SK-N-SH (cell line): ENCODE measurements at regions not wholly inside any gene's neighbourhood (a gene's known extent, or its start where the extent isn't known, plus 50 kb on each side); places are given as distances from the start of the nearest gene placed in this dataset.

Experiments used
- CTCF ChIA-PET: fragments of 300-600, 350-600 bp; formaldehyde crosslinking; extraction: SDS; loops from one replicate; lab custom pipeline; 2021; lab: Yijun Ruan, JAX
- POLR2A ChIA-PET: fragments of 350-600 bp; sonication (Branson Sonifier 250); formaldehyde crosslinking; extraction: SDS; loops from one replicate; lab custom pipeline; 2020; ENCODE audit warnings: antibody characterized with exemption, inconsistent platforms; lab: Yijun Ruan, JAX
- DNase-seq: peaks from one replicate; pipeline ENCODE4 v3.0.0; 2012
- H2AFZ ChIP-seq: fragments of 200-600 bp; sonication (generic); 2 replicates; pipeline ENCODE4 v1.8.1; 2016; ENCODE audit warnings: antibody characterized with exemption, mild to moderate bottlenecking, low read depth
- H3F3A ChIP-seq: fragments of 200-600 bp; sonication (generic); replicated peaks from 2 replicates; pipeline ENCODE3; 2016; ENCODE audit warnings: antibody characterized with exemption, mild to moderate bottlenecking; ENCODE audit not compliant: insufficient read depth
- H3K27ac ChIP-seq, 2 experiments: fragments of 200-500 bp in 1 of 2; fragments of 200-600 bp in 1 of 2; sonication (Bioruptor generic) in 1 of 2; sonication (generic), shearing (Covaris generic) in 1 of 2; 2 replicates each; pipeline versions ENCODE4 v1.5.1 to v1.6.1; 2014 to 2016; ENCODE audit warnings: low read depth in 2 of 2, inconsistent platforms in 1 of 2, low read length in 1 of 2, mild to moderate bottlenecking in 1 of 2, mixed read lengths in 1 of 2
- H3K27me3 ChIP-seq: fragments of 200-600 bp; sonication (generic), shearing (Covaris generic); 2 replicates; pipeline ENCODE4 v1.6.1; 2016; ENCODE audit warnings: mixed run types; ENCODE audit not compliant: insufficient read depth
- H3K36me3 ChIP-seq, 2 experiments: fragments of 200-500 bp in 1 of 2; fragments of 200-600 bp in 1 of 2; sonication (Bioruptor generic) in 1 of 2; sonication (generic) in 1 of 2; replicated peaks in 1 of 2; 2 replicates each; pipeline versions ENCODE3 to v1.5.1; 2014 to 2016; ENCODE audit warnings: low read length in 1 of 2, mild to moderate bottlenecking in 1 of 2; ENCODE audit not compliant: insufficient read depth in 2 of 2, control insufficient read depth in 1 of 2
- H3K4me1 ChIP-seq, 2 experiments: fragments of 200-500 bp in 1 of 2; fragments of 200-600 bp in 1 of 2; sonication (Bioruptor generic) in 1 of 2; sonication (generic), shearing (Covaris generic) in 1 of 2; 2 replicates each; pipeline versions ENCODE4 v1.5.1 to v1.6.1; 2014 to 2016; ENCODE audit warnings: low read depth in 1 of 2, low read length in 1 of 2, mixed run types in 1 of 2; ENCODE audit not compliant: insufficient read depth in 2 of 2, control insufficient read depth in 1 of 2
- H3K4me2 ChIP-seq: fragments of 200-600 bp; sonication (generic), shearing (Covaris generic); 2 replicates; pipeline ENCODE4 v1.6.1; 2017; ENCODE audit warnings: mixed run types
- H3K4me3 ChIP-seq, 2 experiments: fragments of 200-500 bp in 1 of 2; fragments of 200-600 bp in 1 of 2; sonication (Bioruptor generic) in 1 of 2; sonication (generic), shearing (Covaris generic) in 1 of 2; 2 replicates each; pipeline versions ENCODE4 v1.5.1 to v1.8.1; 2014 to 2016; ENCODE audit warnings: low read depth in 2 of 2, inconsistent platforms in 1 of 2, low read length in 1 of 2, mild to moderate bottlenecking in 1 of 2, mixed read lengths in 1 of 2, moderate library complexity in 1 of 2
- H3K79me2 ChIP-seq: fragments of 200-600 bp; sonication (generic); 2 replicates; pipeline ENCODE4 v1.8.1; 2017; ENCODE audit warnings: mild to moderate bottlenecking; ENCODE audit not compliant: insufficient read depth
- H3K9ac ChIP-seq: fragments of 200-600 bp; sonication (generic); 2 replicates; pipeline ENCODE4 v1.6.1; 2017; ENCODE audit warnings: mixed run types
- H3K9me2 ChIP-seq: fragments of 200-600 bp; sonication (generic); 2 replicates; pipeline ENCODE4 v1.6.1; 2017; ENCODE audit warnings: mixed run types
- H3K9me3 ChIP-seq: fragments of 200-600 bp; sonication (generic); 2 replicates; pipeline ENCODE4 v1.6.1; 2017; ENCODE audit warnings: mixed run types, mild to moderate bottlenecking, moderate library complexity
- H4K20me1 ChIP-seq: fragments of 200-600 bp; sonication (generic); 2 replicates; pipeline ENCODE4 v1.6.1; 2017; ENCODE audit warnings: mild to moderate bottlenecking, mixed run types; ENCODE audit not compliant: insufficient read depth
- ELF1 ChIP-seq: IDR thresholded peaks from 2 replicates; pipeline ENCODE4 v1.4.0; 2012
- EP300 ChIP-seq, 2 experiments: IDR thresholded peaks; 2 replicates each; pipeline versions ENCODE4 v1.4.0 to v1.6.1; 2012; ENCODE audit warnings: borderline replicate concordance in 1 of 2, low read depth in 1 of 2, low read length in 1 of 2
- EZH2phosphoT487 ChIP-seq: fragments of 200-600 bp; sonication (generic); IDR thresholded peaks from 2 replicates; pipeline ENCODE4 v1.6.1; 2017; ENCODE audit warnings: low read depth, mixed run types, mild to moderate bottlenecking, antibody characterized with exemption, moderate library complexity, borderline replicate concordance
- FOXJ3 ChIP-seq: sonication (generic); formaldehyde crosslinking; IDR thresholded peaks from 2 replicates; pipeline ENCODE4 v1.5.1; 2020; ENCODE audit warnings: mild to moderate bottlenecking, missing genetic modification reagents
- GABPA ChIP-seq: IDR thresholded peaks from 2 replicates; pipeline ENCODE4 v1.4.0; 2012; ENCODE audit warnings: low read depth, mild to moderate bottlenecking
- MEF2A ChIP-seq: IDR thresholded peaks from 2 replicates; pipeline ENCODE4 v1.4.0; 2012; ENCODE audit warnings: low read depth, borderline replicate concordance
- MXI1 ChIP-seq: IDR thresholded peaks from 2 replicates; pipeline ENCODE4 v1.6.1; 2012; ENCODE audit warnings: mild to moderate bottlenecking, low read depth, low read length, improper control_type of control experiment
- NFIC ChIP-seq: IDR thresholded peaks from 2 replicates; pipeline ENCODE4 v1.4.0; 2012; ENCODE audit warnings: borderline replicate concordance
- RAD21 ChIP-seq: IDR thresholded peaks from 2 replicates; pipeline ENCODE4 v1.6.1; 2012; ENCODE audit warnings: mild to moderate bottlenecking, low read length
- RFX5 ChIP-seq: IDR thresholded peaks from 2 replicates; pipeline ENCODE4 v1.6.1; 2012; ENCODE audit warnings: mild to moderate bottlenecking, improper control_type of control experiment, low read length
- TCF12 ChIP-seq: IDR thresholded peaks from 2 replicates; pipeline ENCODE4 v1.4.0; 2012
- TEAD4 ChIP-seq: IDR thresholded peaks from 2 replicates; pipeline ENCODE4 v1.4.0; 2012; ENCODE audit warnings: mild to moderate bottlenecking, borderline replicate concordance; ENCODE audit not compliant: insufficient read depth
- YY1 ChIP-seq: IDR thresholded peaks from 2 replicates; pipeline ENCODE4 v1.4.0; 2012; ENCODE audit warnings: low read depth, mild to moderate bottlenecking
- WGBS: methylation state at CpG from one replicate; pipeline ENCODE4 v1.1.6; 2017; ENCODE audit warnings: low lambda C conversion rate; 5-methylcytosine and 5-hydroxymethylcytosine counted together
- TF ChIP-seq, protein P1 (sequence below): fragments of 200-600 bp; sonication (generic); IDR thresholded peaks from 2 replicates; pipeline ENCODE4 v1.6.1; 2017; ENCODE audit warnings: antibody characterized with exemption, mild to moderate bottlenecking, moderate library complexity
- TF ChIP-seq, protein P2 (sequence below): IDR thresholded peaks from 2 replicates; pipeline ENCODE4 v1.4.0; 2012; ENCODE audit warnings: low read depth, borderline replicate concordance
- TF ChIP-seq, protein P3 (sequence below): IDR thresholded peaks from 2 replicates; pipeline ENCODE4; 2012
- TF ChIP-seq, protein P4 (sequence below): IDR thresholded peaks from 2 replicates; pipeline ENCODE4 v1.4.0; 2012; ENCODE audit warnings: low read depth, borderline replicate concordance
- TF ChIP-seq, protein P5 (sequence below): IDR thresholded peaks from 2 replicates; pipeline ENCODE4 v1.4.0; 2012; ENCODE audit warnings: low read depth
- TF ChIP-seq, protein P6 (sequence below): IDR thresholded peaks from 2 replicates; pipeline ENCODE4 v1.6.1; 2012; ENCODE audit warnings: mild to moderate bottlenecking, low read depth, low read length, moderate library complexity

DNA sequence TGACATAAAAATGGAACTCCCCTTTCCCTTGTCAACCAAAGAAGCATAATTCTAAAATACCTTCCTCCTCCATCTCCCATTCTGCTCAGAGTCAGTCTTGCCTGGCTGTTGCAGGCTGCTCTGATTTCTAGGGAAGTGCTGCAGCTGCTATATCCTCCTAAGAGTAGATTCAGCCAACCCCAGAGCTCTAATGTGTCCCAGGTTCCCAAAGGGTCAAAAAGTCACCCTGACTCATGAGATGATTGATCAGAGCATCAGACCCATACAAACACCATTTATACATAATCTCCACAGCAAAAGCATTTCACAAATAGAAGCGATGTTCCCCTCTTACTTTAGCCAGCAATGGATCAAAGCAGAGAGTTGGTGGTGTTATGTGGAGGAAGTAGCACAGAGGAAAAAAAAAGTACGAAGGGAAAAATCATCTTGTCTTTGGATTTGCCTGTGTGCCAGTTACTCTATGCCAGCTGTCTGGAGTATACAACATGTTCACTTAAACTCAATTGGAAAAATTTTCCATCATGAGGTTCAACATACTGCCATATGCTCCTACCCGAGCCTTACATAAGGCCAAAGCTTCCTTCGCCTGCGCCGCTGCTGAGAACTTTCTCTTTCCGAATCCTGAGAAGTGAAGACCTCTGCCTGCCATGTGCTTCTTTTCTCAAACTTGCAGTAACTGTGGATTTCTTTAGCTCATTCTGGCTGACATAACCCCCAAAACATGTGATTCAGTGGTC, 258.0 kb downstream of the TLE4 start:
- CTCF ChIA-PET: interaction anchor here (0.7 to 1.5 kb wide), 2 partner anchors 14 to 202 kb away, joined by 3 to 6 read pairs; no protein-coding TSS in a partner anchor
- no peak overlapping the region for H3K27ac ChIP-seq

DNA sequence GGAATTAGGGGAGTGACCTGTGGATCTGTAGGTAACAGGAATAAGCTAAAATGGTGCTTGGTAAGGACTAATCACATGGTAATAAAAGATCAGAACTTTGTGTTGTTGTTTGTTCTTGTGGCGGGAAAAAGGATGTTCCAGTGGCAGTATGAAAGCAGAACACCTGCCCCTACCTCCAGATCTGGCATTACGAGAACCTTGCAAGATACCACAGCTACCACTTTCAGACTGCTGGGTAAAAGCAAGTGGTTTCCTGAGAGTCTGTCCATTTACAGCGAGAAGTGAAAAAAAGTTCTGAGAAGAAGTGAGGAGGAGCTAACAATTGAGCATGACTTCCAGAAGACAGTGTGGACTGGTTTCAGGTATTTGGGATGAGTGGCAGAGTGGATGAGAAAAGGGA, 252.5 kb downstream of the TLE4 start:
- Histone ChIP-seq H3K36me3 (no peaks in the 10 kb centered on the region), H3K27ac (no peak overlapping the region), H4K20me1 (no peaks in the 10 kb centered on the region), H3K9me3 (no peaks in the 10 kb centered on the region), H3K9ac (no peak overlapping the region), H3K4me2 (no peak overlapping the region), H3K27me3 (no peaks in the 10 kb centered on the region), H3K79me2 (no peaks in the 10 kb centered on the region), H3F3A (no peaks in the 10 kb centered on the region), H2AFZ (no peak overlapping the region), H3K4me1 (no peaks in the 10 kb centered on the region), H3K4me3 (no peak overlapping the region), H3K9me2 (no peaks in the 10 kb centered on the region)
- ChIA-PET CTCF (interaction anchor here (1.3 kb wide), 1 partner anchor 49 kb away, joined by 3 read pairs; no protein-coding TSS in a partner anchor), POLR2A (no interaction called here)
- TF ChIP-seq TCF12: no peak
- TF ChIP-seq, protein P1, sequence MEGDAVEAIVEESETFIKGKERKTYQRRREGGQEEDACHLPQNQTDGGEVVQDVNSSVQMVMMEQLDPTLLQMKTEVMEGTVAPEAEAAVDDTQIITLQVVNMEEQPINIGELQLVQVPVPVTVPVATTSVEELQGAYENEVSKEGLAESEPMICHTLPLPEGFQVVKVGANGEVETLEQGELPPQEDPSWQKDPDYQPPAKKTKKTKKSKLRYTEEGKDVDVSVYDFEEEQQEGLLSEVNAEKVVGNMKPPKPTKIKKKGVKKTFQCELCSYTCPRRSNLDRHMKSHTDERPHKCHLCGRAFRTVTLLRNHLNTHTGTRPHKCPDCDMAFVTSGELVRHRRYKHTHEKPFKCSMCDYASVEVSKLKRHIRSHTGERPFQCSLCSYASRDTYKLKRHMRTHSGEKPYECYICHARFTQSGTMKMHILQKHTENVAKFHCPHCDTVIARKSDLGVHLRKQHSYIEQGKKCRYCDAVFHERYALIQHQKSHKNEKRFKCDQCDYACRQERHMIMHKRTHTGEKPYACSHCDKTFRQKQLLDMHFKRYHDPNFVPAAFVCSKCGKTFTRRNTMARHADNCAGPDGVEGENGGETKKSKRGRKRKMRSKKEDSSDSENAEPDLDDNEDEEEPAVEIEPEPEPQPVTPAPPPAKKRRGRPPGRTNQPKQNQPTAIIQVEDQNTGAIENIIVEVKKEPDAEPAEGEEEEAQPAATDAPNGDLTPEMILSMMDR: no peak
- TF ChIP-seq, protein P2, sequence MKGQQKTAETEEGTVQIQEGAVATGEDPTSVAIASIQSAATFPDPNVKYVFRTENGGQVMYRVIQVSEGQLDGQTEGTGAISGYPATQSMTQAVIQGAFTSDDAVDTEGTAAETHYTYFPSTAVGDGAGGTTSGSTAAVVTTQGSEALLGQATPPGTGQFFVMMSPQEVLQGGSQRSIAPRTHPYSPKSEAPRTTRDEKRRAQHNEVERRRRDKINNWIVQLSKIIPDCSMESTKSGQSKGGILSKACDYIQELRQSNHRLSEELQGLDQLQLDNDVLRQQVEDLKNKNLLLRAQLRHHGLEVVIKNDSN: no peak
- TF ChIP-seq, protein P3, sequence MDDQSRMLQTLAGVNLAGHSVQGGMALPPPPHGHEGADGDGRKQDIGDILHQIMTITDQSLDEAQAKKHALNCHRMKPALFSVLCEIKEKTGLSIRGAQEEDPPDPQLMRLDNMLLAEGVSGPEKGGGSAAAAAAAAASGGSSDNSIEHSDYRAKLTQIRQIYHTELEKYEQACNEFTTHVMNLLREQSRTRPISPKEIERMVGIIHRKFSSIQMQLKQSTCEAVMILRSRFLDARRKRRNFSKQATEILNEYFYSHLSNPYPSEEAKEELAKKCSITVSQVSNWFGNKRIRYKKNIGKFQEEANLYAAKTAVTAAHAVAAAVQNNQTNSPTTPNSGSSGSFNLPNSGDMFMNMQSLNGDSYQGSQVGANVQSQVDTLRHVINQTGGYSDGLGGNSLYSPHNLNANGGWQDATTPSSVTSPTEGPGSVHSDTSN: no peak
- no peak for TF ChIP-seq RFX5
- TF ChIP-seq GABPA: no peak
- TF ChIP-seq NFIC: no peak
- no peak for TF ChIP-seq EP300 (IDR thresholded peaks at IDR 0.05; ENCODE audit: borderline replicate concordance in 1 of 2, low read depth in 1 of 2, low read length in 1 of 2)
- TF ChIP-seq YY1: no peak
- TF ChIP-seq, protein P4, sequence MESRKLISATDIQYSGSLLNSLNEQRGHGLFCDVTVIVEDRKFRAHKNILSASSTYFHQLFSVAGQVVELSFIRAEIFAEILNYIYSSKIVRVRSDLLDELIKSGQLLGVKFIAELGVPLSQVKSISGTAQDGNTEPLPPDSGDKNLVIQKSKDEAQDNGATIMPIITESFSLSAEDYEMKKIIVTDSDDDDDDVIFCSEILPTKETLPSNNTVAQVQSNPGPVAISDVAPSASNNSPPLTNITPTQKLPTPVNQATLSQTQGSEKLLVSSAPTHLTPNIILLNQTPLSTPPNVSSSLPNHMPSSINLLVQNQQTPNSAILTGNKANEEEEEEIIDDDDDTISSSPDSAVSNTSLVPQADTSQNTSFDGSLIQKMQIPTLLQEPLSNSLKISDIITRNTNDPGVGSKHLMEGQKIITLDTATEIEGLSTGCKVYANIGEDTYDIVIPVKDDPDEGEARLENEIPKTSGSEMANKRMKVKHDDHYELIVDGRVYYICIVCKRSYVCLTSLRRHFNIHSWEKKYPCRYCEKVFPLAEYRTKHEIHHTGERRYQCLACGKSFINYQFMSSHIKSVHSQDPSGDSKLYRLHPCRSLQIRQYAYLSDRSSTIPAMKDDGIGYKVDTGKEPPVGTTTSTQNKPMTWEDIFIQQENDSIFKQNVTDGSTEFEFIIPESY: no peak
- TF ChIP-seq MEF2A: no peak
- no peak for TF ChIP-seq ELF1
- 55% methylated on average over 3 of the region's 3 CpGs for WGBS
- no peak for DNase-seq

More for the DNA sequence above, 258.0 kb downstream of the TLE4 start:
- POLR2A ChIA-PET: no interaction called here
- TF ChIP-seq EZH2phosphoT487 (no peak), FOXJ3 (no peak), TEAD4 (no peak), RAD21 (no peak), MXI1 (no peak)
- TF ChIP-seq, protein P5, sequence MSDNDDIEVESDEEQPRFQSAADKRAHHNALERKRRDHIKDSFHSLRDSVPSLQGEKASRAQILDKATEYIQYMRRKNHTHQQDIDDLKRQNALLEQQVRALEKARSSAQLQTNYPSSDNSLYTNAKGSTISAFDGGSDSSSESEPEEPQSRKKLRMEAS: no peak
- TF ChIP-seq, protein P6, sequence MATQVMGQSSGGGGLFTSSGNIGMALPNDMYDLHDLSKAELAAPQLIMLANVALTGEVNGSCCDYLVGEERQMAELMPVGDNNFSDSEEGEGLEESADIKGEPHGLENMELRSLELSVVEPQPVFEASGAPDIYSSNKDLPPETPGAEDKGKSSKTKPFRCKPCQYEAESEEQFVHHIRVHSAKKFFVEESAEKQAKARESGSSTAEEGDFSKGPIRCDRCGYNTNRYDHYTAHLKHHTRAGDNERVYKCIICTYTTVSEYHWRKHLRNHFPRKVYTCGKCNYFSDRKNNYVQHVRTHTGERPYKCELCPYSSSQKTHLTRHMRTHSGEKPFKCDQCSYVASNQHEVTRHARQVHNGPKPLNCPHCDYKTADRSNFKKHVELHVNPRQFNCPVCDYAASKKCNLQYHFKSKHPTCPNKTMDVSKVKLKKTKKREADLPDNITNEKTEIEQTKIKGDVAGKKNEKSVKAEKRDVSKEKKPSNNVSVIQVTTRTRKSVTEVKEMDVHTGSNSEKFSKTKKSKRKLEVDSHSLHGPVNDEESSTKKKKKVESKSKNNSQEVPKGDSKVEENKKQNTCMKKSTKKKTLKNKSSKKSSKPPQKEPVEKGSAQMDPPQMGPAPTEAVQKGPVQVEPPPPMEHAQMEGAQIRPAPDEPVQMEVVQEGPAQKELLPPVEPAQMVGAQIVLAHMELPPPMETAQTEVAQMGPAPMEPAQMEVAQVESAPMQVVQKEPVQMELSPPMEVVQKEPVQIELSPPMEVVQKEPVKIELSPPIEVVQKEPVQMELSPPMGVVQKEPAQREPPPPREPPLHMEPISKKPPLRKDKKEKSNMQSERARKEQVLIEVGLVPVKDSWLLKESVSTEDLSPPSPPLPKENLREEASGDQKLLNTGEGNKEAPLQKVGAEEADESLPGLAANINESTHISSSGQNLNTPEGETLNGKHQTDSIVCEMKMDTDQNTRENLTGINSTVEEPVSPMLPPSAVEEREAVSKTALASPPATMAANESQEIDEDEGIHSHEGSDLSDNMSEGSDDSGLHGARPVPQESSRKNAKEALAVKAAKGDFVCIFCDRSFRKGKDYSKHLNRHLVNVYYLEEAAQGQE: no peak
- TF ChIP-seq, all 33 proteins: peak for 0
- Histone ChIP-seq H3K4me1 (no peaks in the 10 kb centered on the region), H3K36me3 (no peaks in the 10 kb centered on the region), H2AFZ (no peak overlapping the region), H3K9ac (no peak overlapping the region), H3K4me2 (no peak overlapping the region), H3F3A (no peaks in the 10 kb centered on the region), H4K20me1 (no peaks in the 10 kb centered on the region), H3K79me2 (no peaks in the 10 kb centered on the region), H3K9me2 (no peaks in the 10 kb centered on the region), H3K4me3 (no peak overlapping the region), H3K27me3 (no peaks in the 10 kb centered on the region), H3K9me3 (no peaks in the 10 kb centered on the region)
- WGBS: 79% methylated on average over 7 of the region's 7 CpGs
- no peak for DNase-seq
